OCI-LY7 (cell line): ENCODE measurements at regions not wholly inside any gene's neighbourhood (a gene's known extent, or its start where the extent isn't known, plus 50 kb on each side); places are given as distances from the start of the nearest gene placed in this dataset.

Experiments
- BruUV-seq: library from RNA; stranded (reverse); fragments of 400-500 nt; replicated peaks from 2 replicates; lab custom pipeline; 2021; lab: Mats Ljungman, UMichigan
- CTCF ChIA-PET: fragments of 300-600 bp; sonication (Branson Sonifier 250); formaldehyde crosslinking; loops from one replicate; lab custom pipeline; 2022; ENCODE audit warnings: antibody characterized with exemption; ENCODE audit not compliant: unreplicated experiment; lab: Charles Lee
- POLR2A ChIA-PET: fragments of 300-600 bp; sonication (Branson Sonifier 250); formaldehyde crosslinking; loops from one replicate; lab custom pipeline; 2022; ENCODE audit warnings: antibody characterized with exemption; lab: Charles Lee
- DNase-seq: peaks from one replicate; pipeline ENCODE4 v3.0.0-alpha.2; 2015; ENCODE audit warnings: low spot score
- H2AFZ ChIP-seq: fragments of 200-600 bp; sonication (generic), shearing (Covaris generic); 2 replicates; pipeline ENCODE4 v1.6.1; 2014; ENCODE audit warnings: mild to moderate bottlenecking, antibody characterized with exemption, low read length, moderate library complexity
- H3K27ac ChIP-seq: fragments of 200-600 bp; sonication (generic); 2 replicates; pipeline ENCODE4 v1.5.1; 2014; ENCODE audit warnings: mixed run types, low read depth, mild to moderate bottlenecking, moderate library complexity, low read length, inconsistent platforms; ENCODE audit not compliant: poor library complexity, severe bottlenecking
- H3K36me3 ChIP-seq: fragments of 200-600 bp; sonication (generic); 2 replicates; pipeline ENCODE4 v1.6.1; 2014; ENCODE audit warnings: mild to moderate bottlenecking, antibody characterized with exemption, low read length, moderate library complexity, mixed read lengths; ENCODE audit not compliant: insufficient read depth
- H3K4me1 ChIP-seq: fragments of 200-600 bp; sonication (generic); 2 replicates; pipeline ENCODE4 v1.5.1; 2014; ENCODE audit warnings: mild to moderate bottlenecking, low read length; ENCODE audit not compliant: insufficient read depth, poor library complexity, severe bottlenecking
- H3K4me2 ChIP-seq: fragments of 200-600 bp; sonication (generic); 2 replicates; pipeline ENCODE4 v1.6.1; 2014; ENCODE audit warnings: mild to moderate bottlenecking, low read length
- H3K4me3 ChIP-seq: fragments of 200-600 bp; sonication (generic); 2 replicates; pipeline ENCODE4 v1.5.1; 2014; ENCODE audit warnings: mild to moderate bottlenecking, low read depth, low read length; ENCODE audit not compliant: poor library complexity, severe bottlenecking
- H3K79me2 ChIP-seq: fragments of 200-600 bp; sonication (generic); 2 replicates; pipeline ENCODE4 v1.6.1; 2016; ENCODE audit warnings: low read depth, mild to moderate bottlenecking, low read length, moderate library complexity, mixed read lengths; ENCODE audit not compliant: insufficient read depth
- H3K9me2 ChIP-seq: fragments of 200-600 bp; sonication (generic); 2 replicates; pipeline ENCODE4 v1.6.1; 2016; ENCODE audit warnings: mild to moderate bottlenecking, low read length, mixed read lengths; ENCODE audit not compliant: insufficient read depth
- H3K9me3 ChIP-seq: fragments of 200-600 bp; sonication (generic); 2 replicates; pipeline ENCODE4 v1.6.1; 2014; ENCODE audit warnings: mild to moderate bottlenecking, mixed run types, low read length, mixed read lengths
- H4K20me1 ChIP-seq: fragments of 200-600 bp; sonication (generic); 2 replicates; pipeline ENCODE4 v1.6.1; 2014; ENCODE audit warnings: mild to moderate bottlenecking, antibody characterized with exemption, low read length, moderate library complexity, mixed read lengths; ENCODE audit not compliant: insufficient read depth
- EZH2phosphoT487 ChIP-seq: fragments of 200-600 bp; sonication (generic); IDR thresholded peaks from 2 replicates; pipeline ENCODE4 v1.6.1; 2018; ENCODE audit warnings: low read depth, borderline replicate concordance, mild to moderate bottlenecking, mixed run types, antibody characterized with exemption, low read length, moderate library complexity, mixed read lengths
- intact Hi-C: fragments of 100-400 bp; cut with micrococcal nuclease; formaldehyde crosslinking; loops from one replicate; pipeline ENCODE4 v1.10.0; 2022; ENCODE audit not compliant: unreplicated experiment
- TF ChIP-seq, protein P1 (sequence below): fragments of 200-600 bp; sonication (generic); conservative IDR thresholded peaks from 2 replicates; pipeline ENCODE4 v1.5.1; 2014; ENCODE audit warnings: mild to moderate bottlenecking, antibody characterized with exemption, low read length, moderate library complexity, mixed read lengths

DNA sequence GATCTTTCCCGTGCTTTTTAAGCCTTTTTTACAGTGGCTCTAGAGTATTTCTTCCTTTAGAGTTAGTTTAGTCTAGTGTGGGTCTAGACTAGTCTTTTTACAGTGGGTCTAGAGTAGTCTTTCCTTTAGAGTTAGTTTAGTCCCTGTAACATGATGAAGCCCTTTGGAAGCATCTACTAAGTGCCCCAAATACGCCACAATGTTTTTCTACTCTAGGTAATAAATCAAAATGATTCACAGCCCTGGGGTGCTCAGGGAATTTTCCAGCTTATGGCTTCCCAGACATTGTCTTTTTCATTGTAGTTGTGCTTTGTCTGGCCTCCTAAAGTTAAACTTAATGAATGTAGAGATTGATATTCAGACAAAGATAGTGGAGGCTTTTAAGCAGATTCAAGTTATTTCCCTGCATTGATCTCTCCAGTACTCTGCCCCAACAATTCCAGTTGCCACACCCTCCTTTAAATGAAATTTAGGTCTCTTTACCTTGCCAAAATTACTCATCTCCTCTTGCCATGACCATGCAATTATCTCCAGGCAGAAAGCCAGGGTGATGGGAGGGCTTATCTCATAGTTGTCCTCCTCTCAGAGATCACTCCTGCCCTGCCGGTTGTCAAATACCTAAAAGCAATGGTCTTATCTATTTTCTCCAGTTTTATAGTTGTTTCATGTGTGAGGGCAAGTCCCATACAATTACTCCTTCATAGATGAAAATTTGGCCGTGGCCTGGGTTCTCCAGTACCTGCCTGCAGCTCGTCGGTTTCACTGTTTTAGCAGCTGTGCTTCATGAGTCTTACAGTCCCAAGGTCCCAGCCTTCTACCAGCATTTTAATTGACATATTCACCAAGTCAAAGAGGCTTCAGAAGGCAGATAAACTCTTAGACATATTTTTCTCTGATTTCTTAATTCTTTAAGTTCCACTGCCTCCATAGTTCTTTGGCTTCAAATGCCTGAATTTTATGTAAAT lies 794.0 kb upstream of the COX7C start:
- Histone ChIP-seq H3K79me2 (no peaks in the 10 kb centered on the region), H3K4me2 (no peak overlapping the region), H2AFZ (no peak overlapping the region), H3K27ac (no peak overlapping the region), H3K36me3 (no peaks in the 10 kb centered on the region), H3K4me1 (no peaks in the 10 kb centered on the region), H3K9me3 (no peaks in the 10 kb centered on the region), H3K9me2 (no peaks in the 10 kb centered on the region), H3K4me3 (no peak overlapping the region), H4K20me1 (no peaks in the 10 kb centered on the region)
- ChIA-PET CTCF (no interaction called here), POLR2A (interaction anchor here (0.5 kb wide), 1 partner anchor 380 kb away, joined by 3 read pairs; no protein-coding TSS in a partner anchor)
- DNase-seq: no peak
- no peak for TF ChIP-seq EZH2phosphoT487
- TF ChIP-seq, protein P1, sequence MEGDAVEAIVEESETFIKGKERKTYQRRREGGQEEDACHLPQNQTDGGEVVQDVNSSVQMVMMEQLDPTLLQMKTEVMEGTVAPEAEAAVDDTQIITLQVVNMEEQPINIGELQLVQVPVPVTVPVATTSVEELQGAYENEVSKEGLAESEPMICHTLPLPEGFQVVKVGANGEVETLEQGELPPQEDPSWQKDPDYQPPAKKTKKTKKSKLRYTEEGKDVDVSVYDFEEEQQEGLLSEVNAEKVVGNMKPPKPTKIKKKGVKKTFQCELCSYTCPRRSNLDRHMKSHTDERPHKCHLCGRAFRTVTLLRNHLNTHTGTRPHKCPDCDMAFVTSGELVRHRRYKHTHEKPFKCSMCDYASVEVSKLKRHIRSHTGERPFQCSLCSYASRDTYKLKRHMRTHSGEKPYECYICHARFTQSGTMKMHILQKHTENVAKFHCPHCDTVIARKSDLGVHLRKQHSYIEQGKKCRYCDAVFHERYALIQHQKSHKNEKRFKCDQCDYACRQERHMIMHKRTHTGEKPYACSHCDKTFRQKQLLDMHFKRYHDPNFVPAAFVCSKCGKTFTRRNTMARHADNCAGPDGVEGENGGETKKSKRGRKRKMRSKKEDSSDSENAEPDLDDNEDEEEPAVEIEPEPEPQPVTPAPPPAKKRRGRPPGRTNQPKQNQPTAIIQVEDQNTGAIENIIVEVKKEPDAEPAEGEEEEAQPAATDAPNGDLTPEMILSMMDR: no peak
- no TSS peak for BruUV-seq
- intact Hi-C loops: no loop called here

DNA sequence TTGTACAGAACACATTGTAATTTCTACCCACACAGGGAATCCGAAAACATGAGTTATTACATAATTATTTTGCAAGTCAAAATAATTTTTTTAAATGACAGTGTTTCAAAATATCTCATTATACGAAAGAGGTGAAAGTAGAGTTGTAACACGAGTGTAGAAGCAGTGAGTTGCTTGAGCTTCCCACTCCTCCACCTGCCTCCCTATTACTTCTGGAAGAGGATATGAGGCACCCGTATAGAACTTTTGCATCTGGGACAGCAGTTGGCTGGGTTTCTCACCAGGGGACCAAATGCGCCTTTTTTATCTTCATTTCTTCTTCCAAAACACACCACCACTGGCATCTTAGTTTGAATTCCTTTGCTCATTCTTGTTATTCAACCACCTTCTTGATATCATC lies 779.0 kb upstream of the COX7C start:
- no peak for DNase-seq
- no peak overlapping the region for H3K4me2 ChIP-seq
- intact Hi-C loops: no loop called here
- BruUV-seq: no TSS peak
- no peaks in the 10 kb centered on the region for H3K36me3 ChIP-seq
- ChIA-PET CTCF (no interaction called here), POLR2A (no interaction called here)
- H3K27ac ChIP-seq: no peak overlapping the region
- TF ChIP-seq, protein P1: no peak
- no peak for TF ChIP-seq EZH2phosphoT487
- H3K79me2 ChIP-seq: no peaks in the 10 kb centered on the region
- no peaks in the 10 kb centered on the region for H3K9me3 ChIP-seq
- H3K4me1 ChIP-seq: no peaks in the 10 kb centered on the region
- no peak overlapping the region for H2AFZ ChIP-seq
- H3K9me2 ChIP-seq: no peaks in the 10 kb centered on the region
- H3K4me3 ChIP-seq: no peak overlapping the region
- H4K20me1 ChIP-seq: no peaks in the 10 kb centered on the region

DNA sequence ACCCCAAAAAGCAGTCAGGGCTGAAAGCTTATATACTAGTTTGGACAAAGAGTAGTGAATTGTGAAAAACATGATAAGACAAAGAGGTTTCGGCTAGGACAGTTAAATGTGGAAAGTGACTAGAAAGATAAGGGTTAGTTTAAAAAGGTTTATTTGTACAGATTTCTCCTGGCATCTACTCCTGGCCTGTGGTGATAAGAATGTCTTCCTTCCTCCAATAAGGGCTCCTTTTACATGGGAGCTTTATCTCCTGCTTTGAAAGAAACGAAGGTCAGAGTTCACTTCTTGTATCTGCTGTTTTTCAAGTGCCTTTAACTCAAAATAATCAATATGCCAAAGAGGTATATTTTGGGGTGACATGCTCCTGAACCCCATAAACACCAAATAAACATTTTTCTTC lies 776.1 kb upstream of the COX7C start:
- DNase-seq: no peak
- H3K36me3 ChIP-seq: no peaks in the 10 kb centered on the region
- POLR2A ChIA-PET: no interaction called here
- H3K9me2 ChIP-seq: no peaks in the 10 kb centered on the region
- CTCF ChIA-PET: no interaction called here
- BruUV-seq: no TSS peak
- intact Hi-C loops: no loop called here
- no peaks in the 10 kb centered on the region for H3K79me2 ChIP-seq
- H3K4me3 ChIP-seq: no peak overlapping the region
- H3K9me3 ChIP-seq: no peaks in the 10 kb centered on the region
- H3K4me2 ChIP-seq: no peak overlapping the region
- no peaks in the 10 kb centered on the region for H4K20me1 ChIP-seq
- no peak overlapping the region for H2AFZ ChIP-seq
- TF ChIP-seq, protein P1: no peak
- TF ChIP-seq EZH2phosphoT487: no peak
- H3K27ac ChIP-seq: no peak overlapping the region
- no peaks in the 10 kb centered on the region for H3K4me1 ChIP-seq
